SK-N-SH (cell line): ENCODE measurements at regions not wholly inside any gene's neighbourhood (a gene's known extent, or its start where the extent isn't known, plus 50 kb on each side); places are given as distances from the start of the nearest gene placed in this dataset.

ENCODE experiments used
- CTCF ChIA-PET: fragments of 300-600, 350-600 bp; formaldehyde crosslinking; extraction: SDS; loops from one replicate; lab custom pipeline; 2021; lab: Yijun Ruan, JAX
- POLR2A ChIA-PET: fragments of 350-600 bp; sonication (Branson Sonifier 250); formaldehyde crosslinking; extraction: SDS; loops from one replicate; lab custom pipeline; 2020; ENCODE audit warnings: antibody characterized with exemption, inconsistent platforms; lab: Yijun Ruan, JAX
- DNase-seq: peaks from one replicate; pipeline ENCODE4 v3.0.0; 2012
- H2AFZ ChIP-seq: fragments of 200-600 bp; sonication (generic); 2 replicates; pipeline ENCODE4 v1.8.1; 2016; ENCODE audit warnings: antibody characterized with exemption, mild to moderate bottlenecking, low read depth
- H3F3A ChIP-seq: fragments of 200-600 bp; sonication (generic); replicated peaks from 2 replicates; pipeline ENCODE3; 2016; ENCODE audit warnings: antibody characterized with exemption, mild to moderate bottlenecking; ENCODE audit not compliant: insufficient read depth
- H3K27ac ChIP-seq, 2 experiments: fragments of 200-500 bp in 1 of 2; fragments of 200-600 bp in 1 of 2; sonication (Bioruptor generic) in 1 of 2; sonication (generic), shearing (Covaris generic) in 1 of 2; 2 replicates each; pipeline versions ENCODE4 v1.5.1 to v1.6.1; 2014 to 2016; ENCODE audit warnings: low read depth in 2 of 2, inconsistent platforms in 1 of 2, low read length in 1 of 2, mild to moderate bottlenecking in 1 of 2, mixed read lengths in 1 of 2
- H3K27me3 ChIP-seq: fragments of 200-600 bp; sonication (generic), shearing (Covaris generic); 2 replicates; pipeline ENCODE4 v1.6.1; 2016; ENCODE audit warnings: mixed run types; ENCODE audit not compliant: insufficient read depth
- H3K36me3 ChIP-seq, 2 experiments: fragments of 200-500 bp in 1 of 2; fragments of 200-600 bp in 1 of 2; sonication (Bioruptor generic) in 1 of 2; sonication (generic) in 1 of 2; replicated peaks in 1 of 2; 2 replicates each; pipeline versions ENCODE3 to v1.5.1; 2014 to 2016; ENCODE audit warnings: low read length in 1 of 2, mild to moderate bottlenecking in 1 of 2; ENCODE audit not compliant: insufficient read depth in 2 of 2, control insufficient read depth in 1 of 2
- H3K4me1 ChIP-seq, 2 experiments: fragments of 200-500 bp in 1 of 2; fragments of 200-600 bp in 1 of 2; sonication (Bioruptor generic) in 1 of 2; sonication (generic), shearing (Covaris generic) in 1 of 2; 2 replicates each; pipeline versions ENCODE4 v1.5.1 to v1.6.1; 2014 to 2016; ENCODE audit warnings: low read depth in 1 of 2, low read length in 1 of 2, mixed run types in 1 of 2; ENCODE audit not compliant: insufficient read depth in 2 of 2, control insufficient read depth in 1 of 2
- H3K4me2 ChIP-seq: fragments of 200-600 bp; sonication (generic), shearing (Covaris generic); 2 replicates; pipeline ENCODE4 v1.6.1; 2017; ENCODE audit warnings: mixed run types
- H3K4me3 ChIP-seq, 2 experiments: fragments of 200-500 bp in 1 of 2; fragments of 200-600 bp in 1 of 2; sonication (Bioruptor generic) in 1 of 2; sonication (generic), shearing (Covaris generic) in 1 of 2; 2 replicates each; pipeline versions ENCODE4 v1.5.1 to v1.8.1; 2014 to 2016; ENCODE audit warnings: low read depth in 2 of 2, inconsistent platforms in 1 of 2, low read length in 1 of 2, mild to moderate bottlenecking in 1 of 2, mixed read lengths in 1 of 2, moderate library complexity in 1 of 2
- H3K79me2 ChIP-seq: fragments of 200-600 bp; sonication (generic); 2 replicates; pipeline ENCODE4 v1.8.1; 2017; ENCODE audit warnings: mild to moderate bottlenecking; ENCODE audit not compliant: insufficient read depth
- H3K9ac ChIP-seq: fragments of 200-600 bp; sonication (generic); 2 replicates; pipeline ENCODE4 v1.6.1; 2017; ENCODE audit warnings: mixed run types
- H3K9me2 ChIP-seq: fragments of 200-600 bp; sonication (generic); 2 replicates; pipeline ENCODE4 v1.6.1; 2017; ENCODE audit warnings: mixed run types
- H3K9me3 ChIP-seq: fragments of 200-600 bp; sonication (generic); 2 replicates; pipeline ENCODE4 v1.6.1; 2017; ENCODE audit warnings: mixed run types, mild to moderate bottlenecking, moderate library complexity
- H4K20me1 ChIP-seq: fragments of 200-600 bp; sonication (generic); 2 replicates; pipeline ENCODE4 v1.6.1; 2017; ENCODE audit warnings: mild to moderate bottlenecking, mixed run types; ENCODE audit not compliant: insufficient read depth
- ELF1 ChIP-seq: IDR thresholded peaks from 2 replicates; pipeline ENCODE4 v1.4.0; 2012
- FOSL2 ChIP-seq: IDR thresholded peaks from 2 replicates; pipeline ENCODE4 v1.4.0; 2012; ENCODE audit warnings: low read depth, mild to moderate bottlenecking, moderate library complexity, borderline replicate concordance
- GABPA ChIP-seq: IDR thresholded peaks from 2 replicates; pipeline ENCODE4 v1.4.0; 2012; ENCODE audit warnings: low read depth, mild to moderate bottlenecking
- JUND ChIP-seq: IDR thresholded peaks from 2 replicates; pipeline ENCODE4 v1.4.0; 2012
- MEF2A ChIP-seq: IDR thresholded peaks from 2 replicates; pipeline ENCODE4 v1.4.0; 2012; ENCODE audit warnings: low read depth, borderline replicate concordance
- NFIC ChIP-seq: IDR thresholded peaks from 2 replicates; pipeline ENCODE4 v1.4.0; 2012; ENCODE audit warnings: borderline replicate concordance
- RAD21 ChIP-seq: IDR thresholded peaks from 2 replicates; pipeline ENCODE4 v1.6.1; 2012; ENCODE audit warnings: mild to moderate bottlenecking, low read length
- RXRA ChIP-seq: IDR thresholded peaks from 2 replicates; pipeline ENCODE4 v1.4.0; 2012; ENCODE audit warnings: low read depth, mild to moderate bottlenecking, borderline replicate concordance
- SMC3 ChIP-seq: IDR thresholded peaks from 2 replicates; pipeline ENCODE4 v1.6.1; 2012; ENCODE audit warnings: low read depth, low read length, improper control_type of control experiment
- TAF1 ChIP-seq: IDR thresholded peaks from 2 replicates; pipeline ENCODE4 v1.6.1; 2012; ENCODE audit warnings: low read depth, mild to moderate bottlenecking, low read length, moderate library complexity, borderline replicate concordance
- YY1 ChIP-seq: IDR thresholded peaks from 2 replicates; pipeline ENCODE4 v1.4.0; 2012; ENCODE audit warnings: low read depth, mild to moderate bottlenecking
- WGBS: methylation state at CpG from one replicate; pipeline ENCODE4 v1.1.6; 2017; ENCODE audit warnings: low lambda C conversion rate; 5-methylcytosine and 5-hydroxymethylcytosine counted together
- TF ChIP-seq, protein P1 (sequence below): IDR thresholded peaks from 2 replicates; pipeline ENCODE4 v1.4.0; 2012; ENCODE audit warnings: low read depth, borderline replicate concordance
- TF ChIP-seq, protein P2 (sequence below): IDR thresholded peaks from 2 replicates; pipeline ENCODE4 v1.4.0; 2012; ENCODE audit warnings: low read depth
- TF ChIP-seq, protein P3 (sequence below): IDR thresholded peaks from 2 replicates; pipeline ENCODE4 v1.4.0; 2012; ENCODE audit warnings: low read depth, borderline replicate concordance
- TF ChIP-seq, protein P4 (sequence below): fragments of 150-350 bp; IDR thresholded peaks from 2 replicates; pipeline ENCODE4 v1.6.1; 2016; ENCODE audit warnings: mild to moderate bottlenecking, low read depth, low read length

DNA sequence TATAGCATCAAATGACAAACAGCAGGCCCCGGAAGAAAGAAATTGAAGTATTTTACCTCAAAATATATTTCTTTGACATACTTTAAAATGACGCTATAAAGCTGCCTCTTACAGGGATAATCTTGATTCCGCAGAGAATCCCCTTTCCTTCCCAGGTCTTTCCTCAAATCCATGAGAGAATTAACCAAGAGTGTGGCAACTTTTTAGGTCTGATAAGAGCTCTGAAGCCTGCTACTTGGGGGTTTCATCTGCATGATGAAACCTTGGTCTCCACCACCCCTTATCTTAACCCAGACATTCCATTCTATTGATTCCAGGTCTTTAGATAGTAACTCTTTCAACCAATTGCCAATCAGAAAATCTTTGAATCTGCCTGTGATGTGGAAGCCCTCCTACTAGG is 173.8 kb downstream of the CEMIP2 start:
- H4K20me1 ChIP-seq, result no peaks in the 10 kb centered on the region
- no peaks in the 10 kb centered on the region for H3K36me3 ChIP-seq
- CTCF ChIA-PET, result no interaction called here
- H3K4me1 ChIP-seq, result no peaks in the 10 kb centered on the region
- no peak overlapping the region for H3K27ac ChIP-seq
- no peaks in the 10 kb centered on the region for H3K9me2 ChIP-seq
- WGBS, result 12% methylated on average over 3 of the region's 3 CpGs
- no peak for DNase-seq
- H3K79me2 ChIP-seq, result no peaks in the 10 kb centered on the region
- H3K4me3 ChIP-seq, result no peak overlapping the region
- H3K9me3 ChIP-seq, result no peaks in the 10 kb centered on the region
- TF ChIP-seq JUND, result no peak
- H2AFZ ChIP-seq, result no peak overlapping the region
- H3K27me3 ChIP-seq, result no peaks in the 10 kb centered on the region; the same call in 1 of the 2 replicates
- no peak overlapping the region for H3K9ac ChIP-seq
- no peaks in the 10 kb centered on the region for H3F3A ChIP-seq
- H3K4me2 ChIP-seq, result no peak overlapping the region
- POLR2A ChIA-PET, result no interaction called here

DNA sequence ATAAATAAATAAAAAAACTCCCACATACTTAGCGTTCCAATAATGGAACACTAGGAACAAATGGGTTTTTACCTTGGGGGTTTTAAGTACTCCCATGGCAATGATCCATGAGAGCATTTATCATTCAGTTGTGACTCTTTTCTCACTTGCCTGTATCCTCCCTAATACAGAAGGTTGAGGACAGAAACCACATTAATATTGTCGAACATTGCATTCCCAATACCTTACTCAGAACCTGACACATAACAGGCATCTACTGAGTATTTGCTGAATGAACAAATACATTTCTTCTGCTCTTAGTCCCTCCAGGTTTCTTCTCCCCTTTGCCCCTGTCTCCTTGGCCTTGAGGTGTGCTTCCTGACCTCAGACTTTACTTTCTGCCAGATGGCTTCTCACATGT is 175.9 kb downstream of the CEMIP2 start:
- Histone ChIP-seq H3K9me3 (no peaks in the 10 kb centered on the region), H3K9me2 (no peaks in the 10 kb centered on the region), H3K4me2 (no peak overlapping the region), H3K4me1 (no peaks in the 10 kb centered on the region), H4K20me1 (no peaks in the 10 kb centered on the region), H3K36me3 (no peaks in the 10 kb centered on the region), H3K27ac (no peak overlapping the region), H3K27me3 (peaks cover 6% of the 10 kb centered on the region; the same call in 1 of the 2 replicates), H2AFZ (no peak overlapping the region), H3K4me3 (no peak overlapping the region), H3F3A (no peaks in the 10 kb centered on the region), H3K79me2 (no peaks in the 10 kb centered on the region)
- 15% methylated on average over 2 of the region's 2 CpGs for WGBS
- ChIA-PET CTCF (no interaction called here), POLR2A (no interaction called here)
- no peak for DNase-seq
- TF ChIP-seq, protein P1, sequence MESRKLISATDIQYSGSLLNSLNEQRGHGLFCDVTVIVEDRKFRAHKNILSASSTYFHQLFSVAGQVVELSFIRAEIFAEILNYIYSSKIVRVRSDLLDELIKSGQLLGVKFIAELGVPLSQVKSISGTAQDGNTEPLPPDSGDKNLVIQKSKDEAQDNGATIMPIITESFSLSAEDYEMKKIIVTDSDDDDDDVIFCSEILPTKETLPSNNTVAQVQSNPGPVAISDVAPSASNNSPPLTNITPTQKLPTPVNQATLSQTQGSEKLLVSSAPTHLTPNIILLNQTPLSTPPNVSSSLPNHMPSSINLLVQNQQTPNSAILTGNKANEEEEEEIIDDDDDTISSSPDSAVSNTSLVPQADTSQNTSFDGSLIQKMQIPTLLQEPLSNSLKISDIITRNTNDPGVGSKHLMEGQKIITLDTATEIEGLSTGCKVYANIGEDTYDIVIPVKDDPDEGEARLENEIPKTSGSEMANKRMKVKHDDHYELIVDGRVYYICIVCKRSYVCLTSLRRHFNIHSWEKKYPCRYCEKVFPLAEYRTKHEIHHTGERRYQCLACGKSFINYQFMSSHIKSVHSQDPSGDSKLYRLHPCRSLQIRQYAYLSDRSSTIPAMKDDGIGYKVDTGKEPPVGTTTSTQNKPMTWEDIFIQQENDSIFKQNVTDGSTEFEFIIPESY, result no peak
- TF ChIP-seq RXRA (no peak), NFIC (no peak), ELF1 (no peak), FOSL2 (no peak), YY1 (no peak)
- TF ChIP-seq, protein P2, sequence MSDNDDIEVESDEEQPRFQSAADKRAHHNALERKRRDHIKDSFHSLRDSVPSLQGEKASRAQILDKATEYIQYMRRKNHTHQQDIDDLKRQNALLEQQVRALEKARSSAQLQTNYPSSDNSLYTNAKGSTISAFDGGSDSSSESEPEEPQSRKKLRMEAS, result no peak
- TF ChIP-seq, protein P3, sequence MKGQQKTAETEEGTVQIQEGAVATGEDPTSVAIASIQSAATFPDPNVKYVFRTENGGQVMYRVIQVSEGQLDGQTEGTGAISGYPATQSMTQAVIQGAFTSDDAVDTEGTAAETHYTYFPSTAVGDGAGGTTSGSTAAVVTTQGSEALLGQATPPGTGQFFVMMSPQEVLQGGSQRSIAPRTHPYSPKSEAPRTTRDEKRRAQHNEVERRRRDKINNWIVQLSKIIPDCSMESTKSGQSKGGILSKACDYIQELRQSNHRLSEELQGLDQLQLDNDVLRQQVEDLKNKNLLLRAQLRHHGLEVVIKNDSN, result no peak
- TF ChIP-seq, all 33 proteins: peak for 0
- no peak overlapping the region for H3K9ac ChIP-seq

DNA sequence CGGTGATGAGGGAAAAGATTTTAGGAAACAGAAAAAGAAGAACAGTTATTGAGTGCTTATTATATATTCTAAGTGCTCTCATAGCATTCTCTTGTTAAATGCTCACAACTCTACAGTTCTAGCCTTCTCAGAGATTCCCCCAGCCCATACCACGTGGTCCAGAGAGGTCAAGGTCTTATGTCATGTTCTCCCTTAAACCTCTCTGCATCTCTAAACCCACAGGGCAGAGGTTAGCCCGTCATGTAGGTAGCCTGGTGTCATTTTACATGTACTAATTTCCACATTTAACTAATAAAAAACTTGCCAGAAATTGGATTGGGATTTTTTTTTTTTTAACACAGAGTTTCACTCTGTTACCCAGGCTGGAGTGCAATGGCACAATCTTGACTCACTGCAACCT is 178.0 kb downstream of the CEMIP2 start:
- Histone ChIP-seq H4K20me1 (no peaks in the 10 kb centered on the region), H3K9me3 (no peaks in the 10 kb centered on the region), H3F3A (no peaks in the 10 kb centered on the region), H3K27me3 (peaks cover 6% of the 10 kb centered on the region; the same call in 1 of the 2 replicates), H3K27ac (no peak overlapping the region), H3K79me2 (no peaks in the 10 kb centered on the region), H2AFZ (no peak overlapping the region), H3K9ac (no peak overlapping the region), H3K4me2 (no peak overlapping the region), H3K9me2 (no peaks in the 10 kb centered on the region), H3K36me3 (no peaks in the 10 kb centered on the region), H3K4me1 (no peaks in the 10 kb centered on the region), H3K4me3 (no peak overlapping the region)
- ChIA-PET POLR2A (no interaction called here), CTCF (no interaction called here)
- TF ChIP-seq MEF2A (no peak), RAD21 (no peak), GABPA (no peak), TAF1 (no peak), SMC3 (no peak)
- TF ChIP-seq, protein P2, result no peak
- TF ChIP-seq, protein P4, sequence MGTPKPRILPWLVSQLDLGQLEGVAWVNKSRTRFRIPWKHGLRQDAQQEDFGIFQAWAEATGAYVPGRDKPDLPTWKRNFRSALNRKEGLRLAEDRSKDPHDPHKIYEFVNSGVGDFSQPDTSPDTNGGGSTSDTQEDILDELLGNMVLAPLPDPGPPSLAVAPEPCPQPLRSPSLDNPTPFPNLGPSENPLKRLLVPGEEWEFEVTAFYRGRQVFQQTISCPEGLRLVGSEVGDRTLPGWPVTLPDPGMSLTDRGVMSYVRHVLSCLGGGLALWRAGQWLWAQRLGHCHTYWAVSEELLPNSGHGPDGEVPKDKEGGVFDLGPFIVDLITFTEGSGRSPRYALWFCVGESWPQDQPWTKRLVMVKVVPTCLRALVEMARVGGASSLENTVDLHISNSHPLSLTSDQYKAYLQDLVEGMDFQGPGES, result no peak
- WGBS, result 3% methylated on average over 3 of the region's 3 CpGs
- DNase-seq, result no peak
